ENCODE measurements at regions not wholly inside any gene's neighbourhood (a gene's known extent, or its start where the extent isn't known, plus 50 kb on each side); places are given as distances from the start of the nearest gene placed in this dataset.
"Not testable (repeated sequence)": the region's sequence is repeated elsewhere in the genome, so short reads cannot be mapped to it uniquely, and the experiment has no call there.

DNA sequence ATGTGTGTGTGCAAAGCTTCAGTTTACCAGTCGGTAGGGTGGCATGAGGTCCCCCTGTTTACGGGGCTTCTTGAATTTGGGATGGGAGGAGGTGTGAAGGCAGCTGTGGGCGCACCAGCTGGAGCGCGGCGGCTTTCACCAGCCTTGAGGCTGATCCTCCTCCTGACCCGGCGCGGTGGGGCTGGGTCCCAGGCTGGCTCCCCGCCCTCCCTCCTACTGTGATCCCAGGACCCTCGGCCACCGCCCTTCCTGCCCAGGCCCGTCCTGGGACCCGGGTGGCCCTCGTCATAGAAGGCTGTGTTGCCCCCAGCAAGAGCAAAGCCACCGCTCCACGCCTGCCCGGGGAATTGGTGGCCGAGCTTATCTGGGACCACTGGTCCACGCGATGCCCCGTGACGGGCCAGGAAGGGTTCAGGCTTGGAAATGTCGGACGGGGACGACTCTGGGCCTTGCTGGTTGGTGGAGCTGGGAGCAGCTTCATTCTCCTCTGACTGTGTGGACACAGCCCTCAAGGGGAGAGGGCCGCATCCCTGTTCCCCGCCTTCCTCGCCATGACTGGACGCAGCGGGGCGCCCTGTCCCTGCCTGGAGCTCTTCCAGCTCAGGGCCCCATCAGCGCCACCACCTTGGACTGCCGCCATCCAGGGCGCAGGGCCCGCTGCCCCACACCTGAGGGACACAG lies 271.1 kb upstream of the IRX1 start:
- CTCF ChIA-PET (ENCODE audit: low intra/inter-chr PET ratio) = no interaction called here
- Histone ChIP-seq H3K36me3 (ENCODE audit: control insufficient read depth, insufficient read depth, low read length) (no peaks in the 10 kb centered on the region), H3K9me3 (replicated peaks; ENCODE audit: control insufficient read depth, insufficient read depth, low read depth, low read length) (no peaks in the 10 kb centered on the region; the same call in 1 of the 2 replicates), H3K27ac (ENCODE audit: extremely low read depth, low read depth, low read length) (no peak overlapping the region), H4K20me1 (replicated peaks; ENCODE audit: control insufficient read depth, insufficient read depth, low read length) (no peaks in the 10 kb centered on the region; the same call in 1 of the 2 replicates), H3K4me2 (ENCODE audit: insufficient read depth, low read length) (no peak overlapping the region), H3K4me3 (no peak overlapping the region), H2AFZ (ENCODE audit: low read depth, low read length) (no peak overlapping the region), H3K79me2 (ENCODE audit: control insufficient read depth, insufficient read depth, low read length) (no peaks in the 10 kb centered on the region), H3K4me1 (replicated peaks in 1 of 2; ENCODE audit: control insufficient read depth in 2 of 2, insufficient read depth in 2 of 2, low read length in 2 of 2) (peaks cover 0 to 7% of the 10 kb centered on the region in 2 experiments; a peak in 1 of 5 replicates), H3K9ac (ENCODE audit: insufficient read depth in 1 of 2, low read depth in 2 of 2, low read length in 2 of 2) (no peak overlapping the region), H3K27me3 (ENCODE audit: control insufficient read depth in 2 of 2, insufficient read depth in 2 of 2, low read length in 2 of 2) (peaks cover 0 to 34% of the 10 kb centered on the region in 2 experiments; a peak in 3 of 5 replicates), H3K9me1 (ENCODE audit: control insufficient read depth, insufficient read depth, low read length) (no peaks in the 10 kb centered on the region)
- peak; percentile 75 for ATAC-seq
- FAIRE-seq = no peak
- intact Hi-C loops (cut with micrococcal nuclease) (no loop called here), in situ Hi-C loops (cut with MboI) (no loop called here)
- DNase-seq (ENCODE audit: extremely low read depth in 1 of 4, low spot score in 3 of 4) = peak in 1 of 4 experiments; percentile 3
- POLR2A ChIA-PET = no interaction called here
- WGBS (ENCODE audit: insufficient coverage, low coverage, missing lambda C conversion rate) = 20% methylated on average over 35 of the region's 36 CpGs
- no TSS peak for BruUV-seq (replicated peaks)
- TF ChIP-seq THRA (IDR thresholded peaks at IDR 0.05) (no peak), NFIC (IDR thresholded peaks at IDR 0.05) (0 out of 2 replicates have a peak, but pooled peaks have one; percentile 10), FOSL1 (tag; conservative IDR thresholded peaks at IDR 0.05) (no peak), HNRNPH1 (optimal IDR thresholded peaks at IDR 0.05; ENCODE audit: low read depth, low read length) (no peak)

GRCh38 chr5:3323966-3324365 lies 271.7 kb upstream of the IRX1 start:
- H3K36me3 ChIP-seq (ENCODE audit: control insufficient read depth, insufficient read depth, low read length); BruUV-seq (replicated peaks); H3K4me1 ChIP-seq (replicated peaks in 1 of 2; ENCODE audit: control insufficient read depth in 2 of 2, insufficient read depth in 2 of 2, low read length in 2 of 2); ATAC-seq; H3K79me2 ChIP-seq (ENCODE audit: control insufficient read depth, insufficient read depth, low read length); FAIRE-seq; H2AFZ ChIP-seq (ENCODE audit: low read depth, low read length); H3K9me3 ChIP-seq (replicated peaks; ENCODE audit: control insufficient read depth, insufficient read depth, low read depth, low read length); in situ Hi-C loops (cut with MboI); H3K9me1 ChIP-seq (ENCODE audit: control insufficient read depth, insufficient read depth, low read length); H3K4me2 ChIP-seq (ENCODE audit: insufficient read depth, low read length); H4K20me1 ChIP-seq (replicated peaks; ENCODE audit: control insufficient read depth, insufficient read depth, low read length); DNase-seq (ENCODE audit: extremely low read depth in 1 of 4, low spot score in 3 of 4); CTCF ChIA-PET (ENCODE audit: low intra/inter-chr PET ratio); H3K4me3 ChIP-seq; POLR2A ChIA-PET; H3K27ac ChIP-seq (ENCODE audit: extremely low read depth, low read depth, low read length); intact Hi-C loops (cut with micrococcal nuclease); H3K9ac ChIP-seq (ENCODE audit: insufficient read depth in 1 of 2, low read depth in 2 of 2, low read length in 2 of 2): not testable (repeated sequence)
- H3K27me3 ChIP-seq (ENCODE audit: control insufficient read depth in 2 of 2, insufficient read depth in 2 of 2, low read length in 2 of 2) = peaks cover 0 to 31% of the 10 kb centered on the region in 2 experiments; a peak in 3 of 5 replicates
- 29% methylated on average over 5 of the region's 6 CpGs for WGBS (ENCODE audit: insufficient coverage, low coverage, missing lambda C conversion rate)
